ENCODE measurements at regions not wholly inside any gene's neighbourhood (a gene's known extent, or its start where the extent isn't known, plus 50 kb on each side); places are given as distances from the start of the nearest gene placed in this dataset.

DNA sequence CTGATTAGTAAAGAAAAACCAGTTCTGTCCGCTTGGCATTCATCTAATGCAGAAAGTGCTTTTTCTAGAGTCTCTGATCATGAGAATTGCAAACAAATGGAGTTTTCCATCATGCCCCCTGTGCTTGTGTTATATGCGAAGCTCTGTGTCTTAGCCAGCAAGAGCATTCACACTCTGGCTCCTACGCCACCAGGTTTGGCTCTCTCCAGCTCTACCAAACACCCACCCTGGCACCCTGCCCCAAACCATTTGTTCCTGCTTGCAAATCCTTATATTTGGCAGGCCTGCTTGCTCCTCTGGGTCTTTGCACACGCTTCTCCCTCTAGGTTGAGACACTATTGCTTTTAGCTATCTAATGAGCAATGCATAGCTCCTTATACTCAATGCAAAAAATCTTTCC is 204.1 kb upstream of the CYRIA start:
- DNase-seq, result no peak

DNA sequence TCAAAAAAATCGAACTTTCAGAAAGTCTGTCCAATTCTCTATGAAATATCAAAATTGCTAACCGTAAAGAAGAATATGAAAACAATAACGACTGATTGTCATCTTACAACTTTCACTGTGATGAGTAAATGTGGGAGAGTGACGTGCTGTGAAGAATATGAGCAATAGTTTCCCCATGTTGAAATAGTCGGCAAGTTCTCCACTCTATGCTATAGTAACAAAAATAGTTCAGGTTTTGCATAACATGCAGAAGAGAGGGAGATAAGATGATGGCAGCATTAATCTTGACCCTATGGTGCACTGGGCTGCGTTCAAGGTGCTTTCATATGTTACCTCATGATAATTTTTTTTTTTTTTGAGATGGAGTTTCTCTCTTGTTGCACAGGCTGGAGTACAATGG is 196.8 kb upstream of the CYRIA start:
- DNase-seq, result peak; percentile 3

DNA sequence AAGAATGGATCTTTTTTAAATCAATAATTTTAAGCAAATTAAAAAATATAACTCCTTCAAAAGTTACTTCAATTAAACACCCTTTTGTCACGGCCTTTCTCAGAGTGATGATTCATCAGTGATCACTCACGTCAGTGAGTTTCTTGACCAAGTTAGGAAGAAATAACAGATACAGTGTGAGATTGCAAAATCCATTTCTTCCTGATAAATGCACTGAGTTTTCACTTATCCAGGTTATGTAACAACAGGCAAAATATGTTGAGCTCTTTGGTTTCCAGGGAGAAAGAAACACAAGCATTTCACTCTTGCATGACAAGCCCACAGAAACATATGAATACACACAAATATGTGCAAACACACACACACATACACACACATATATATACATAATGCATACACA is 195.9 kb upstream of the CYRIA start:
- DNase-seq, result no peak

DNA sequence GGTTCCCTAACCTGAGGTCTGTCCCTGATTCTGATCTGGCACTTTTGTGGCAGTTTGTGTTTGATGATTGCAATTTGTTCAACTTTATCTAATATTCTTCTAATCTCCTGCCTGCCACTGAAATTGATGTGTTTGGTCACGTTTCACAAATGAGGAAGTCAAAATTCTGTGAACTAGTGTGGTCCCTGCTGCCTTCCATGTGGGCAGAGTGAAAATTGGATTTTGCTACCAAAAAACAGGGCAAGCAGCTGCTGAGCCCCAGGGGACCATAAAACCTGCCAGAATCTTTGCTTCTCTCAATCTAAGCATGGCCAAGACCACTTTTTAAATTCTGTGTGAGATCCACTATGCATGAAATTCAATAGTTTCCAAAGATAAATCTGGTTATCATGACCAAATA is 195.5 kb upstream of the CYRIA start:
- DNase-seq, result no peak

DNA sequence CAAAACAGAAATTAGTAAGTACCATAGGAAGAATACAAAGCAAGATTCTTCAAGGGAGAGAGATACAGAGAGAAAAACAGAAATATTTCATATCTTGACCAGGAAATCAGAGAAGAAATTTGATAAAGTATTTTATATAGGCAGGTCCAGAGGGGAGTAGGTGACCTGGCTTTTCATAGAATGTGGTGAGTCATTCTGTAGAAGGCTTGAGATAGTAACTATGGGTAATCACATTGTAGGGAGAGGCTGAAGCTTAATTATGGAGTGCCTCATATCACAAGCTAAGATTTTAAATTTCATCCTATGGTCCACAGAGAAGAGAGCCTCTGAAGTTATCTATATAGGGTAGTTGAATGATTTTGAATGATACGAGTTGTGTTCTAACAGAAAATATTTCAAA is 195.0 kb upstream of the CYRIA start:
- DNase-seq, result no peak

DNA sequence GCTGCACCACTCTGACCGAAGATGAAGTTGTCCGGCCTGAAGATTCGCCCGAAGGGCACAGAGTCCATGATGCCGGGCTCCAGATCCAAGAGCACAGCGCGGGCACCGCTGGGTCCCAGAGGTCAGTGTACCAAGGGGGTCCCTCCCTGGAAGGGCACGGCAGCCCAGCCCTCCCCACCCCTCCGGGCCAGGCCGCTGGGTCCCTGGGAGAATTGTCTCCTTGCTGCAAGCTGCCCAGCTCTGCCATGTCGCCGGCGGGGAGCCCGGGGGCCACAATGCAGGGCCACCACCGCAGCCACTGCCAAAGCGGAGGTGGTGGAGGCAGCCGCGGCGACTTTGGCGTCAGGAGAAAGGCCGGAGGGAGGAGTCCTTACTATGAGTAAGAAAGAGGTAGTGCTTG is 189.5 kb upstream of the CYRIA start:
- no peak for DNase-seq

- DNase-seq, result no peak
Measured at GRCh38 chr2:16853088-16853487, 187.5 kb upstream of the CYRIA start.

GRCh38 chr2:16852651-16853050 is 187.0 kb upstream of the CYRIA start:
- no peak for DNase-seq

DNA sequence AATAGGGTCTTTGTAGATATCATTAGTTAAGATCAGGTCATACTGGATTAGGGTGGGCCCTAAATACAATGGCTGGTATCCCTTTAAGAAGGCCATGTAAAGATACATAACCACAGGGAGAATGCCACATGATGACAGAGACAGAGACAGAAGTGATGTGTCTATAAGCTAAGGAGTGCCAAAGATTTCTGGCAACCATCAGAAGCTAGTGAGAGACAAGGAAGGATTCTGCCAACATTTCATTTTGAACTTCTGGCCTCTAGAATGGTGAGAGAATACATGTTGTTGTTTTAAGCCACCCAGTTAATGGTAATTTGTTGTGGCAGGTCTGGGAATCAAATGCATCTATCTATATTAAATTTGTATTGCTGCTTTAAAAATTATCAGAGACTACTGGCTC is 185.5 kb upstream of the CYRIA start:
- no peak for DNase-seq

DNA sequence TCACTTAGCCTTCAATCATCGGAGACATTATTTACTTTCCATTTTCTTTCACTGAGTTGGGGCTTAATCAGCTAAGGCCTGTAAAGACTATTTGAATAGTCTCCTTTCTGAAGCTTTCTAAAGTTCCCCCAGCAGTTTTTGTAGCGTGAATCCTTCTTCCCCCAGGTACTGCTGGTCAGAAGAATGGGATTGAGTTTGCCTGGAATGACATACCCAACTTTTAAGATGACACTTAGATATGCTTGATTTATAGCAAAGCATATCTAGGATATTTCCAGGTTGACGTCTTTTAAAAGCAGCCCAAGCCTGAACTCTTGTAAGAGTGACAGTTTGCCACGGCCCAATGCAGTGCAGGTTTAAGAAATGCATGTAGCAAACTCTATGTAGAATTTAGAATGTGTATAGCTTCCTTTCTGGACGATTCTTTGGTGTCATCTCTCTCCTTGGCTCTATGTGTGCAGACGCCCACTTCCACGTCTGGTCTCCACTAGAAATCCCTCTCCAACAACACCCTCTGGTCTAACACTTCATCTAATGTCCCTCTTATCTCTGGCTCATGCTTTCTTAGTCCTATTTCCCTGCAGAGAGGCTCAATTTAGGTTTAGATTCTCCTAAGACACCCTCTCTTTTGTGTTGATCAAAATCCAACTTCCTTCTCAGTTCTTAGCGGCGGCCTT is 175.0 kb upstream of the CYRIA start:
- DNase-seq, result no peak

DNA sequence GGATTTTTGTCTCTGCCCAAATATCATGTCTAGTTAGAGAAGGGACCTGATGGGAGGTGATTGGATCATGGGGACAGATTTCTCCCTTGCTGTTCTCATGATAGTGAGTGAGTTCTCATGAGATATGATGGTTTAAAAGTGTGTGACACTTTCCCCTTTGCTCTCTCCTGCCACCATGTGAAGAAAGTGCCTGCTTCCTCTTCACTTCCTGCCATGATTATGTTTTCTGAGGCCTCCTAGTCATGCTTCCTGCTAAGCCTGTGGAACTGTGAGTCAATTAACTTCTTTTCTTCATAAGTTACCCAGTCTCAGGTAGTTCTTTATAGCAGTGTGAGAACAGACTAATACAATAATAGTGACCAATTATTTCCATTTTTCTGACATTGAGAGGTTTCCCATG is 167.3 kb upstream of the CYRIA start:
- peak; percentile 2 for DNase-seq

- no peak for DNase-seq
Measured at GRCh38 chr2:16828828-16829160, 163.2 kb upstream of the CYRIA start.

- no peak for DNase-seq
Measured at GRCh38 chr2:16828044-16828827, 162.6 kb upstream of the CYRIA start.

GRCh38 chr2:16824472-16824871 is 158.8 kb upstream of the CYRIA start:
- DNase-seq, result no peak

DNA sequence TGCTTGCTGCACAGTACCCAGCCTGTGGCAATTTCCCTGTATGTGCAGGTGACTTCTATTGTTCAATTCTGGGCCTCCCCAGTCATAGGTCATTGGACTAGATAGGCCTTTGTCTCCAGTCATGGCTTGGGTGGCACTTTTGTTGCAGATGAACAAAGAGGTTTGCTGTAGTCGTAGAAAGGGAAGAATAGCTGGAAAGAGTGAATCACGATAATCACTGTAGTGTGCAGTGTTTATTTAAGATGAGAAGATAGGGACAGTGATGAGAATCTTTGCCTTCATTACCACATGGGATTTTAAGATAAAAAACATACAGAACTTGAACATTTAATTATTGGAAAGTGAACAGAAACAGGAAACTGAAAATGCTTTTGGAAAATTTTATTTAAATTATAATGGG is 156.1 kb upstream of the CYRIA start:
- DNase-seq, result no peak

DNA sequence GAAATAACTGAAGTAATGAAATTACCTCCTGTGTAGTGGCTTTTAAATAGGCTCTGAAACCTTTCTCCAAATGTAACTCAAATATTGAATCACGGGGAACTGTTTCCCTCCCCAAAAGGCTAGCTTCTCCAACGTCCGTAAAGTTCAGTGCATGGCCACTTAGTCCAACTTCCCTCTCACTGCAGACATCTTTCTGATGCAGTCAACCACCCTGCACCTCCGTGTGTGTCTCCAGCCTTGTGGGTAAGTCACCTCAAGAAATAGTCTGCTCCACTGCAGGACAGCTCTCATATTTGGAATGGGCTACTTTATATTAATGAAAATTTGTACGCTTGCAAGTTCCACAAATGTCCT is 152.5 kb upstream of the CYRIA start:
- no peak for DNase-seq

GRCh38 chr2:16817305-16818202 is 151.9 kb upstream of the CYRIA start:
- no peak for DNase-seq

- DNase-seq, result no peak
Measured at GRCh38 chr2:16816522-16816921, 150.9 kb upstream of the CYRIA start.

GRCh38 chr2:16816016-16816415 is 150.4 kb upstream of the CYRIA start:
- no peak for DNase-seq

DNA sequence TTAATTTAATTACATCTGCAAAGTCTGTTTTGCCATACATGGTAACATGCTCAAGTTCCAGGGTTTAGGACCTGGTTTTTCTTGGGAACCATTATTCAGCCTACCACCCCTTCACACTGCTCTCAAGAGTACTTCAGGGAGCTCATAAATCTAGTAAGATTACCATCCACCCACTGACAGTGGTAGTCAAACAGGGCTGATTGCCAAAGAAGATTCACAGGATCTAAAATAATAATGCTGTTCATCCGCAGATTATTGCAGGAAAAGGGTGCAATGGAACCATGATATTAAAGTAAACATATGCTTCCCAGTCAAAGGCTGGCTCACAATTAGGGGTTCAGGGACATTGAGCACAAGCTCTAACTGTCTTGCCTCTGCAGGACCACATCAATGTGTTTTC is 148.0 kb upstream of the CYRIA start:
- DNase-seq, result no peak

DNA sequence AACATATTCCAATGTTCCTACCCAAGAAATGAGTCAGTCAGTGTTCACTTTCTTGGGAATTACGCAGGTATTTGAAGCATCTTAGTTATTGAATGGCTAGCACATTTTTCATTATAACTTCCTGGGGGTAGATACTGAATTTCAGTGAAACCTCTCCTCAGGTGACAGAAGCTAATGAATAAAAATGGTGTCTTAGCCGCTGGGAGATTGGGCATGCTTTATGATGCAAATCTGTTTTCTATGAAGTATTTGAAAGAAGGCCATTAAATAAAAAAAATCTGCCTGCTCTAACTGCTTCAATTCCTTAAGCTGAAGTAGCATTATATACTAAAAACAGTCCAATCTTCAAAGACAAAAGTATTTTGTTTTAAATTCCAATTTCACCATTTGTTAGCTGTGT is 132.8 kb upstream of the CYRIA start:
- DNase-seq, result no peak

DNA sequence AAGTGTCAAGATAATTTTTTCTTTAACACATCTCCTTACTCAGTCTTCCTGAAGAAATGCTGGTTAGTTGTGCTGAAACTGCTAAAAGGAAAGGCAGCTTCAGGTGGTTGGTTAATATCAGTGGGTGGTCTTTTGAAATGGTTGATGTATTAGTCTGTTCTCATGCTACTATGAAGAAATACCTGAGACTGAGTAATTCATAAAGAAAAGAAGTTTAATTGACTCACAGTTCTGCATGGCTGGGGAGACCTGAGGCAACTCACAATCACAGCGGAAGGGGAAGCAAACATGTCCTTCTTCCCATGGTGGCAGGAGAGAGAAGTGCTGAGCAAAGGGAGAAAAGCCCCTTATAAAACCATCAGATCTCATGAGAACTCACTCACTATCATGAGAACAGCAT is 125.9 kb upstream of the CYRIA start:
- no peak for DNase-seq

DNA sequence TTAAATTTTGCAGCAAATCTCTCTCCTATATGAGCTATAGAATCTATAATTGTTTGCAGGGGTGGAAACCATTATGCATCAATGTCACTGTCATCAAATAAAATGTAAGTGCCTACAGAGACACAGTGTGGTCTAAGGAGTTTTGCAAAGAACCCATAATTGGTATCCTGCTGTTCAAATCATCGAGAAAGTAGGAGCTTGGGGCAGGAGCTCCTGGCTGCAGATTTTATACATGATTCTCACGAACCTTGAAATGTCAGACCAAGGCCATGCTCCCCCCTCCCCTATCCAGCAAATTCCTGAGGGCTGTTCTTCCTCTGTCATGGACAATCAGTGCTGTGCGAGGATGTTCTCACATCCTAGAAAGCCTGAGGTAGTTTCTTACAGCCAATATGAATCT is 119.5 kb upstream of the CYRIA start:
- DNase-seq, result no peak

DNA sequence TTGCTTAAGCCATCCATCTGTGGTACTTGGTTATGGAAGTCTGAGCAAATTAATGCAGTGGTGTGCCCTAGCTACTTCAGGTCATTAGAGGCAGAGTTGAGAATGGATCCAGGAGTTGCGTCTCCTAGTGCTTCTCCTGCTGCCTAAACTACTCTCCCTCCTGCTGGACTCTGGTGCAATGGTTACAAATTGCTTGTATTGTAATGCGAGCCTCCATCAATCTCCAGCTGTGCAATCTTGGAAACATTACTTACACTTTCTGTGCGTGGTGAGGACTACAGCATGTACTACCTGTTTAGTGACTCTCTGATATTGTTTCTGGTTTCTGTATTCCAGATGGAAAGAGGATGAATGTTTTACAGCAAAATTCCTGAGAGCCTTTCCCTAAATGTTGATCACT is 119.0 kb upstream of the CYRIA start:
- DNase-seq, result no peak
